GM21447 (cell line): ENCODE measurements at regions not wholly inside any gene's neighbourhood (a gene's known extent, or its start where the extent isn't known, plus 50 kb on each side); places are given as distances from the start of the nearest gene placed in this dataset.

Source experiments
- ATAC-seq: cut with Tn5 transposase; IDR thresholded peaks from one replicate; pipeline ENCODE4 v1.9.1; 2021; ENCODE audit not compliant: unreplicated experiment

DNA sequence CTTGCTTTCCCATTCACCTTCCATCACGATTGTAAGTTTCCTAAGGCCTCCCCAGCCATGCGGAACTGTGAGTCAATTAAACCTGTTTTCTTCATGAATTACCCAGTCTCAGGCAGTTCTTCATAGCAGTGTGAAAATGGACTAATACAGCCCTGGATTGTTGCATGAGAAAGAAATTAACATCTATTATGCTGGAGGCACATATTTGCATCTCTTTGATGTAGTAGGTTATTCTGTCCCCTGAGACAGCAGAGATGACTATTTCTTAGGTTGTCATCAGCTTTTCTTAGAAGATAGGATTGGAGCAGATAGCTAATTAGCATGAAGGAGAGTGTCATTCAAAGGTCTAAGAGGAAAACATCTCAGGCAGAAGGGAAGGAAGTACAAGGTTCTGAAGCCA, 166.2 kb downstream of the OMA1 start:
- ATAC-seq, result no peak

DNA sequence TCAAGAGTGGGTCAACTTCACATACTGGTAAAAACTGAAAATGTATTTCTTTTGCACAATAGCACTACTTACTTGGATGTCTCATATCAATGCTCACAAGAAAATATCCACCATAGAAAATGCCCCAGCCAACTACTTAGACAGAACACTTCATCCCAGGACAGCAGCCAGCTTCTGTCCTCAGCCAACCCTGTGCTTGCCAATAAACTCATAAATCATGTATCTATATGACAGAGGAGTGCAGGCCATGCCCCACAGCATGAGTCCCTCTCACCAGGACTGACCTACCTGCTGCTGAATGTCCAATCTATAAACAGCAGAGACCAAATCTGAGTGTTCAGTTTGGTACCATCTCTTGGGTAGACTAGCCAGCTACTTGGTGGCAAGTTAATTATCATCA, 179.3 kb downstream of the OMA1 start:
- ATAC-seq, result no peak

DNA sequence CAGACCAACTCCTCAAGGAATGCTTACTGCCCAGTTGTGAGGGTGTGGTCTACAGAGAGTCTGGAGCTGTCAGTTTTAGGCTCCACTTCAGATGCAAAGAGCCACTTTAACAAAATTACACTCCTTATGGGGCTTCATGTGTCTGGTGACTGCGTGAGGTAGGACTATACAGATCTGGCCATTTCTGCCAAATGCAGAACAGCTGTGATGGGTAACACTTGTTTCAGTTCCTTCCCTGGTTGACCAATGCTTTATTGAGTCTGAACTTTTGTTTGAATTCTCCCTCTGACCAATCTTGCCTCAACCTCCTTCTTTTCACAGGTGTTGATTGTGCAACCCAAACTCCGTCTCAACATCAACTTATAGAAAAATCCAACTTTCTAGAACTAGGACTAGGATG, 181.2 kb downstream of the OMA1 start:
- no peak for ATAC-seq

DNA sequence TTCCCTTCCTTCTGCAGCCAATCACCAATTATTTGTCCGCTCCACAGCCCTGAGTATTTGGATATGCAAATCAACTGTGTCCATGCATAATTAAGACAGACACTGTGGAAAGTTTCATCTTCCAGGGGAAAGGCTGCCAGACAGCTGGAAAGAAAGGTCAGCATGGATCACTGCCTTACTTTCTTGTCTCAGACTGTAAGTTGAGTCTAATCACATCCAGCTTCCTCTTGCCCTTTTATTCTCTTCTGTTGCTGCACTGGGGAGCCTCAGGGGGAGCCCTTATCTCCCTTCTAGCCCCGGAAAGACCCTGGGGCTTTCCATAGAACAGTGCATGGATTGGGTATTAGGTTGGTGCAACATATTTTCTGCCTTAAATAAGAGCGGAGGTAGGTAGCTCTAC, 182.9 kb downstream of the OMA1 start:
- no peak for ATAC-seq

DNA sequence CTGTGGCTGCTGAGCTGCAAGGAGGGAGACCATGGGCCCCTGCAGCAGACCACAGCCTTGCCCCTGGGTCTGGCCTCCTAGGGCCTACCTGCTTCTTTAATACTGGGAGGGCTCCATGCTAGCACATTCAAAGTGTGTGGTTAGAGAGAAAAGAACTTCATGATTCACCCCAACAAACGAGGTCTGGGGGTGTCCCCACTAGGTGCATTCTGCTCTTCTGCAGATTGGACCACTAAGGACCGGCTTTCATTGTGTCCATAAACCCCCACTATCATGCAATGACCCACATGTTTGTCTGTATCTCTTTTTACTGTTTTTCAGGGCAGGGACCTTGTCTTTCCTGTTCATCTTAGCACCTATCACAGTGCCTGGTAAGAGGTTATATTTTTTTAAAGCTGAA, 185.4 kb downstream of the OMA1 start:
- no peak for ATAC-seq

DNA sequence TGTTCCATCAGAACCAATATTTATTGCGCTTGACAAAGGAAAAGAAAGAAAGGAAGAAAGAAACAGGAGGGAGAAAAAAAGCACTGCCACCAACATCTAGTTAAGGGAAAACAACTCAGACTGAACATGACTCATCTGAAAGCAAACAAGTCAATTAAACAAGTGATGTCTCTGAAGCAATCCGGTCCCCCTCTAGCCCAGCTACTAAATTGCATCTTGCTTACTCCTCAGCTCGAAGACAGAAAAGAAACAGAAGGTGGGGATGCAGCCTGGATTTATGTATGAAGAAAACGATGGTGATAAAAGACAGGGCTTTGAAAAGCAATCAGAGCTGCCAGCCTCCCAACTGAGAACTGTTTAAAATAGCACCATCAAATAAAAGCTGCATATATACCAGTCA, 188.2 kb downstream of the OMA1 start:
- no peak for ATAC-seq

DNA sequence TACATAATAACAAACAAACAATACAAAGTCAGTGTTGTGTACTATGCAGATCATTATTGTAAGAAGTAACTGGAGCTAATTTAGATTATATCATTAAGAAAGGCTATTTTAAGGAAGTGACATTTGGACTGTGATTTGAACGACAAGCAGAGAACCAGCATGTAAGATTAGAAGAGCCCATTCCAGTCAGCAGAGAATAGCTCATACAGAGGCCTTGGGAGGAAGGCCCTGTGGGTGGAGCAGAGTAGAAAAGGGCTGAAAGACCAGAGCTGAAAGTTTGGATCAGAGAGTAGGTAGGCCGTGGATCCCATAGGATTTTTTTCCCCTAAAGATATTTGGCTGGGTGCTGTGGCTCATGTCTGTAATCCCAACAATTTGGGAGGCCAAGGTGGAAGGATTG, 190.1 kb downstream of the OMA1 start:
- no peak for ATAC-seq

DNA sequence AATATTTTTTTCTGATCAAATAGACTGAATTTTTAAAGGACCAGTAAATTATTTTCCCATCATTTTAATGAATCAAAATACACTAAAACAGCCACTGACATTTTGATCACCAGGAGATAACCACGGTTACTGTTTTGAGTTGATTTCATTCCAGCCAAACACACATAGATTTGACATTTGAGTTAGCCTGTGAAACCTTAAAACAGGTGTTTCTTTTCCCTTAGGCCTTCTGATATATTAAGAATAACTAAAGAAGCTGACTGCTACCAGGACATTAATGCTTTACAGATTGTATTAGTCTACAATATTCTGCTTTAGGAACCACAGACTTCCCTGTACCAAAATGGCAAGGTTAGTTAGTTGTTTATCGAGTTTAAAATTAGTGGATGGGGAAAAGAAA, 193.4 kb downstream of the OMA1 start:
- no peak for ATAC-seq

DNA sequence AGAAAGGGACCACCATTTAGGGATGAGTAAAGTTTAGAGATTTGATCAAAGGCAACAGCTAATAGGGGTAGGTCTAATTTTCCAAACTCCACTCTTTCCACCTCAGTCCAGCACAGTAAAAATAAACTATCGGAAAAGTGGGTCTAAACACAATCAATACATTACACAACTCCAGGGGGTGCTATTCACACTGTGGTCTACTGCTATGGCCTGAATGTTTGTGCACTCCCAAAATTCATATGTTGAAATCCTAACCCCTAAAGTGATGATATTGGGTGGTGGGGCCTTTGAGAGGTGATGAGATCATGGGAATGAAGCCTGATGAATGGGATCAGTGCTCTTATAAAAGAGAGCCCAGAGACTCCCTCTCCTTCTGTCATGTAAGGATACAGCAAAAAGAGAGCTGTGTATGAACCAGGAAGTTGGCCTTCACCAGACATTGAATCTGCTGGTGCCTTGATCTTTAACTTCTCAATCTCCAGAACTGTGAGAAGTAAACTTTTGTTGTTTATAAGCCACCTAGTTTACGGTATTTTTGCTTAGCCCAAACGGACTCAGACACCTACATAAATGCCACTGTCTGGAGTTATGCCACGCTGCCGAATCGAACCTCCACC, 193.9 kb downstream of the OMA1 start:
- no peak for ATAC-seq

DNA sequence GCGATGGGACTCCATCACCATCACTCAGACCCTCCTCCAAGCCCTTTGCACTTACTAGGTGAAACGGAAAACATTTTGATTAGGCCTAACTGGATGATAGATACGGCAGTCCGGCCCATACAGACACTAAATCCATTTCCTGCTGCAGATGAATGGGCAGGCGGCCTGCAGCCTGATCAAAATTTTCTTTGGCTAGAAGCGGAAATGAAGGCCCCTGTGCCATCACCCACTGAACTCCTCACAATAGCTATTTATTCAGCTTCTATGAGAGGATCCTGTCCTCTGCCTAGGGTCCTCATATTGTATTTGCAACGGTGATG, 200.5 kb downstream of the OMA1 start:
- ATAC-seq, result no peak

DNA sequence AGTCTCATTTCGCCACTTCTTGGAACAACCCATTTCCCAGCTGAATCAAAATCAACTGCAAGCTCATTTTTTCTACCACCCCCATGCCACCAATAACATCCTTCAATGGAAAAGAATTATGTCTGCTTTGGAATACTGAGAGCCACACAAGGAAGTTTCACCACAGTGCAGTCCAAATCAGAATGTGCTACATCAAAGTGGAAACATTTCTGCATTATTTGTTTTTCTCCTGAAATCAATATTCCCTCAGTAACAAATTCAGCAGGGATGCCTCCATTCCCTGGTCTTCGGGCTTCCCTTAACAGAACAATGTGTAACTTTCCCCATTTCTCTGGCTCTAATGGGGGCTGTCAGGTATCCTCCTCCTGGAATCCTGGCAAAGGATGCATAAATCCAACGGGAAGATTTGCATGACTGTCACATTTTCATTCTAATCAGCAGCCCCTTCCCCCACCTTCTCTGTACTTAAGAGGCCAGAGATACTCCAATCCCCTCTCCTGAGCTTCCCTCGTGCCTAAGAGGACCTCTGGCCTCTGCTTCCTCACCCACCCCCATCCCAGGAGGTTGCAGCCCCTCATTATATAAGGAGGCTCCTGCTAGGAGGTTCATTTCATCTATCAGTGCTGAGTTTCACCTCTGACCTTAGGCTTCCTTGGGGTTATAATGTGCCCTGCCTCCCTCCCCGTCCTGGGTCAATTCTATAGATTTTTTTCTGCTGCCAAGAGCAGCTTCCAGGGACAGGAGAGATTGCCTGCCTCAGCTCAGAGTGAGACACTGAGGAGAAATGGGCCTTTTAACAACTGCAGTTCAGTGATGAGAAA, 201.1 kb downstream of the OMA1 start:
- no peak for ATAC-seq

DNA sequence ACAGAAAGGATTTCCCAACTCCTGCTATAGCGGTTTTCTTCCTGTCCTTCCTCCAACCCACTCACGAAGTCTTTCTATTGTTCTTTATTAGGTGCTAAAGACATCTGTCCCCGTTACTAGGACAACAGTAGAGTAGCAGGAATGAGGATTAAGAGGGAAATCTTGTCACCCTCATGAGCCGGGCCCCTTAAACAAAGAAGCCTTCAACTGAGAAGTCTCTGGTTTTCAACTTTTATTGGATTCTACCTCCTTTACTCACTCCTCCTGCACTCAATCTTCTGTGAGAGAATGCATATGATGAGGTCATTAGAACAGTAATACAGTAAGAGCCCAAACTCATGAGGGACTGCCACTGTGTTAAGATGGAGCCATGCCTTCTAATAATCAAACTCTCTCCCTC, 206.3 kb downstream of the OMA1 start:
- ATAC-seq, result no peak

DNA sequence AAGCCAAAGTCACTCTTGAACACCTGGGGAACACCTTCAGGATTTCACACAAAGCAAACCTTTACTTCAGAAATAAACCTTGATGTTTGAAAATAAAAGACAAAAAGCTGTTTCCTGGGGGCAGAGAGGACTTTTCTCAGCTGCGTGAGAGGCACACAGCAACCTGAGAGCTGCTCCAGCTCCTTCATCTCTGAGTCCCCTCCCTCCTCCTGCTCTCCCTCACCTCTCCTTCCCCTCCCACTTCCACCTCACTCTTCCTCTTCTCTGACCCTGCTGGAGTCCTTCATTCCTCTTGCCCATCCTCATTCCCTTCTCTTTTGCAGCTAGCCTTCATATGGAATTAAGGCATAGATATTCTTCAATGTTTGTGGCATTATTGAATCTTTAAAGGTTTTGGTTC, 208.4 kb downstream of the OMA1 start:
- ATAC-seq, result no peak

DNA sequence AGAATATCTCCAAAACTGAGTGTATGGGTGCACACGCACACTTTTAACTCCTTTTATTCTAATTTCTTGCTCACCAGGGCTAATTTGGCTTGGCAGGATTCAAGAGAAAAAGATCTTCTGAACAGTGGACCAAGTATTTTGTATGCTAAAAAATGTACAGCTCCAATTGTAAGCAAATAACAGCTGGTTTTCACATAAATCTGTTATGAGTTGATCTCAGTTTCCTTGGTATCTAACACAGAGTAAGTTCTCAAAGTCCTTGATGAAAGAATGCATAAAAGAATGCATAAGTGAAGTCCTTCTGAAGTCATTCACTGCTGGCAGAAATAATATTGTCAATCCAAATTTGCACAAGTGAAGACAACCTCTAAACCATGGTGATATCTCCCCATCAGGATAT, 213.0 kb downstream of the OMA1 start:
- no peak for ATAC-seq

DNA sequence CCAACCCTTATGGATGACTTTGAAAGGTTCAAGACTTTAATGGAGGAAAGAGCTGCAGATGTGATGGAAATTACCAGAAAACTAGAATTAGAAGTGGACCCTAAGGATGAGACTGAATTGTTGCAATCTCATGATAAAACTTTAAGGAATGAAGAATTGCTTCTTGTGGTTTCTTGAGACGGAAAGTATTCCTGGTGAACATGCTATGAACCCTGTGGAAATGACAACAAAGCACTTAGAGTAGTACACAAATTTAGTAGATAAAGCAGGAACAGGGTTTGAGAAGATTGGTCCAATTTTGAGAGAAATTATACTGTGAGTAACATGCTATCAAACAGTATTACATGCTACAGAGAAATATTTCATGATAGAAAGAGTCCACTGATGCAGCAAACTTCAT, 215.4 kb downstream of the OMA1 start:
- no peak for ATAC-seq

DNA sequence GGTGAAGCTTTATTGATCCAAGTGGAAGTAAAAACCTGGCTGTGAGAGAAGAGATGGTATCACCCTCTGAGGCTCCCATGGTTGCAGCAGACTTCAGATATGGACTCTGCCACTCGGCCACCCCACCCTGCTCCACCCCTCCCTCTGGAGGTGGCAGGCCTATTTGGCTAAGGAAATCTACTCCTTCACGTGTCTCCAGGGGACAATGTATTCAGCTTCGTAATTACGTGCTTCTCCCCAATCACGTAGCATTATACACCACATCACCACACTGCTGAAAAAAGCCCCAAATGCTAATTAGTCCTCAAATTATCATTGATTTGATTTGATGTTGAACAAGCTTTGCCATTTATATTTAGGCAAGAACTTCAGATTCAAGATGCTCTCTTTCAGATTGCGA, 220.7 kb downstream of the OMA1 start:
- ATAC-seq, result no peak

DNA sequence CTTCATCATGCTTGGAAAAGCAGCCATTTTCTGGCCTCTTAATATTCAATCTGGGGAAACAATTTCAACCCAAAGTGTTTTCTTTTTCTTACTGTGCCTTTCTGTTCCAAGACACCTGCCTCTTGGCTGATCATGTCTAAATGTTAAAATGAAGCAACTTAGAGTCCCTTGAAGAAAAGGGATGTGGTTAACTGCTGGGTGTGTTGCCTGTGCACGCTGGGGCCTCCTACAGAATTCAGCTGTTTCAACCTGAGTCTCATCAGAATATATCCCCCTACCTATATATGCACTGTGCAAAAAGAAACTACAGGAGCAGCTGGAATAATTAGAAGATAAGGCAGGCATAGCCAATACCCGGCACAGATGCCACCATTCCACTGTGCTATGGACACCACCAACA, 222.0 kb downstream of the OMA1 start:
- ATAC-seq, result no peak

DNA sequence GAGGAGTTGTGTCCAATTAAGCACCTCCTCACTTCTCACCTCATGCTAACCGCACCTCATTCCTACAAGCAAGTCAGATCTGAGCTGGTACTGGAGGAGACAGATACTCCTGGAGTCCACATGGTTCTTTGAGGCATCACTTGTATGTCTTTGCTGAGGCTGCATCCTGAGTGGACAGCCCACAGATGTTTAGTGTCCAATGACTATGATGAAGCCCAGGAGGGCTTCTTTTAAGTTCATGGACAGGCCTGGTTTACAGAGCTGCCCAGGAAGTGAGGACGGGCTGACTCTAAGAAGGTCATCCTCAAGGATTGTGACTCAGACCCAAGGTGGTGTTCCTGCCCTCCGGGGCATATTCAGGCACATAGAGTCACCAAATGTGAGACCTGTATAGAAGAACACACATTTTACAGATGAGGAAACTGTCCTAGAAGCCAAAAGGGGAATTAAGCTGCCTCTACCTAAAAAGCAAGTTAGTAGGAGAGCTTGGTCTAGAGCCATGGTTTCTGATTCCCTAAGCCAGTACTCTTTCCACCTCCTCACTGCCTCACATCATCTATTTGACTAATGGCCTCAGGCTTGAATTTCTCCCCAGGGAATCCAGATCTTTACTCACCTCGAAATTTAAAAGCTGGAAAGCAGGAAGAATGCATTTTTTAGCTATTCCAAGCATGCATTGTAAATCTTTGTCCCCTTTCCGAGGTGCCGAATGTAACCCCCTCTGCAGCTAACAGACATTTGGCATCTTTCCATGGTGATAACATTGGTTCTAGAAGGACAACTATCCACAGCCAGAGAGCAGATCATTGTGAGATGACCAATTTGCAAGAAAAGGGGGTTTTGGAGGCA, 228.1 kb downstream of the OMA1 start:
- ATAC-seq, result no peak

DNA sequence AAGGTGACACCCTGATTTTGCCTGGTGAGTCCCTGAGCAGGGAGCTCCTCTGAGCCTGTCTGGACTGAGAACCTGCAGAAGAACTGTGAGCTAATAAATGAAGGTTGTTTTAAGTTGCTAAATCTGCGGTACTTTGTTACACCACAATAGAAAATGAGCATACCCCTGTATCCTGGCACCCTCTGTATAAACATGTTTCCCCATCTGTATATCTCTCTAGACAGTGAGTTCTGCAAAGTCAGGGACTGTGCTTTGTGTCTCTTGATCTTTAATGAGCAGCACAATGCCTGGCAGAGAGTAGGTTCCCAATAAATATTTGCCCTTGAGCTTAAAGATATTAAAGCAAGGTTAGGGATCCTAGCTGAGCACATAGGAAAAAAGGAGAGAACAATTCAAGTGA, 228.8 kb downstream of the OMA1 start:
- no peak for ATAC-seq

DNA sequence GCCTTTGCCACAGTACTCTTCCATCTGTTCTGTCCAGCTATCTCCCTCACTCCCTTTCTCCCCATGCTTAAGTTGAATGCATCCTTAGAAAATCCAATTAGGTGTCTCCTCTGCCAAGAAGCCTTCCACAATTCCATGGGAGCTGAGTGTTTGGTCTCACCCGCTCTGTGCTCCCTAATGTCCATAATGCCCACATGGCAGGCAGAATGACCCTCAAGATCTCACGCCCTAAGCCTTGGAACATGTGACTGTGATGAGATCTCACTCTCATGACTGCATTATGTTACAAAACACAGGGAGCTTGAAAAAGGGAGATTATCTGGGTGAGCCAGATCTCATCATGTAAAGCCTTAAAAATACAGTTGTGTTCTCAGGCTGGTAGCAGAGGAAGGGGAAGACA, 229.4 kb downstream of the OMA1 start:
- no peak for ATAC-seq

DNA sequence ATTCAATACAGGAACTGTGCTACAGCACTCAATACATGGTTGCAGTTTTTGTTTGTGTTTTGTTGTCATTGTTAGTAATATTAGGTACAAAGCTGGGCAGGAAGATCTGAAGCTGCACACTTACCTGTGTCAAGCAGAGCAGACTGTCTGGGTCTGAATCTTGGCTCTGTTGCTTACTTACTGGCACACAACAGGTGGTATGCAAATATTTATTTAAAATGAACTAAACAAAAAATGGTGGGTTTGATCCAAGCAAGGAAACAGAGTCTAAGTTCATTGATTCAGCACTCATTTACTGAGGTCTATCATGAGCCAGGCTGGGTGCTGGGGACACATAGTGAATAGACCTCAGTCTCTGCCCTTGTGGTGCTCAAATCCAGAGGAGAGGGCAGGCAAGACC, 230.4 kb downstream of the OMA1 start:
- no peak for ATAC-seq

DNA sequence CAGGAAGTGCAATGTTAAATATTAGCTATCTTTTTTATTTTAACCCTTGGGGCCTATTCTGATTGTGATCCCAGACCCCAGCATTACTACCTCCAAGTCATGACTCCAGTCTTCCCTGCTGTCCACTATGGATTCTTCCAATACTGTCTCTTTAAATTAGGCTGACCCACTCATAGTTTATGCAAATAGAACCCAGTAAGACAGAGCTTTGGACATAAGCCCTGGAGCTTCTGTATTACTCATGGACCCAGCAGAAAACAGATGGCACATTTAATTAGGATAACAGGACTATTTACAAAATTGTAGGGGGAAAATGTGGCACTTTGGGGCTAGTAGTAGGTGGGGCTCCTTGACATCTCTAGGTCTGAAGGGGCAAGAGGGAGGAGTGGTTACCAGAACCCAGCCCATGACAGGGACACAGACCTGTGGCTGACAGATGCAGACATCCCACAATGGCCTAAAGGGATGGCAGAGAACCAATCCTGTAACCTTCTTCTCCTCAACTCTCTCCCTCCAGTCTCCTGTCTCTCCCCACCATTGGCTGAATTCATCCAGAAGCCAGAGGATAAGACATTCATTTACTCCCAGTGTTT, 233.5 kb downstream of the OMA1 start:
- no peak for ATAC-seq
